Tibial nerve (tissue), 4 donors: ENCODE measurements at regions not wholly inside any gene's neighbourhood (a gene's known extent, or its start where the extent isn't known, plus 50 kb on each side); places are given as distances from the start of the nearest gene placed in this dataset.

Source experiments
- DNase-seq, 2 donors: peaks; one replicate each; pipeline ENCODE4 v3.0.0-alpha.2; 2019; ENCODE audit warnings: low spot score in 2 of 2
- H3K27ac ChIP-seq, 4 donors: fragments of 200-600 bp; sonication (generic) in 3 of 4; one replicate each; pipeline ENCODE4 v1.5.1; 2017 to 2019; ENCODE audit warnings: mild to moderate bottlenecking in 1 of 4
- H3K27me3 ChIP-seq, 2 donors: fragments of 200-600 bp; sonication (generic) in 1 of 2; one replicate each; pipeline versions ENCODE4 v1.5.1 to v1.6.0; 2017 to 2019
- H3K36me3 ChIP-seq, 3 donors: fragments of 200-600 bp; sonication (generic); one replicate each; pipeline ENCODE4 v1.5.1; 2018 to 2019
- H3K4me1 ChIP-seq, 4 donors: fragments of 200-600 bp; sonication (generic) in 3 of 4; one replicate each; pipeline ENCODE4 v1.5.1; 2017 to 2019
- H3K4me3 ChIP-seq, 4 donors: fragments of 200-600 bp; sonication (generic) in 3 of 4; one replicate each; pipeline ENCODE4 v1.5.1; 2017 to 2019; ENCODE audit warnings: mild to moderate bottlenecking in 1 of 4, moderate library complexity in 1 of 4
- H3K9me3 ChIP-seq, 4 donors: fragments of 200-600 bp; sonication (generic) in 3 of 4; one replicate each; pipeline ENCODE4 v1.5.1; 2017 to 2019
- CTCF ChIP-seq, 5 experiments: fragments of 200-600 bp in 3 of 5; fragments of 450-650 bp in 2 of 5; sonication (generic) in 3 of 5; IDR thresholded peaks; one replicate each; pipeline ENCODE4 v1.5.1; 2016 to 2019; ENCODE audit warnings: antibody characterized with exemption in 5 of 5, mild to moderate bottlenecking in 3 of 5, moderate library complexity in 2 of 5
- EP300 ChIP-seq, 2 donors: sonication (generic); formaldehyde crosslinking; IDR thresholded peaks; one replicate each; pipeline ENCODE4 v1.6.1; 2017; ENCODE audit warnings: antibody characterized with exemption in 2 of 2, mild to moderate bottlenecking in 1 of 2
- POLR2A ChIP-seq, 2 donors: fragments of 450-650 bp; IDR thresholded peaks; one replicate each; pipeline ENCODE4 v1.6.1; 2017; ENCODE audit warnings: antibody characterized with exemption in 2 of 2, mild to moderate bottlenecking in 2 of 2, moderate library complexity in 2 of 2
- WGBS, 2 donors: methylation state at CpG; one replicate each; pipeline ENCODE4 v1.1.5; 2018; 5-methylcytosine and 5-hydroxymethylcytosine counted together

DNA sequence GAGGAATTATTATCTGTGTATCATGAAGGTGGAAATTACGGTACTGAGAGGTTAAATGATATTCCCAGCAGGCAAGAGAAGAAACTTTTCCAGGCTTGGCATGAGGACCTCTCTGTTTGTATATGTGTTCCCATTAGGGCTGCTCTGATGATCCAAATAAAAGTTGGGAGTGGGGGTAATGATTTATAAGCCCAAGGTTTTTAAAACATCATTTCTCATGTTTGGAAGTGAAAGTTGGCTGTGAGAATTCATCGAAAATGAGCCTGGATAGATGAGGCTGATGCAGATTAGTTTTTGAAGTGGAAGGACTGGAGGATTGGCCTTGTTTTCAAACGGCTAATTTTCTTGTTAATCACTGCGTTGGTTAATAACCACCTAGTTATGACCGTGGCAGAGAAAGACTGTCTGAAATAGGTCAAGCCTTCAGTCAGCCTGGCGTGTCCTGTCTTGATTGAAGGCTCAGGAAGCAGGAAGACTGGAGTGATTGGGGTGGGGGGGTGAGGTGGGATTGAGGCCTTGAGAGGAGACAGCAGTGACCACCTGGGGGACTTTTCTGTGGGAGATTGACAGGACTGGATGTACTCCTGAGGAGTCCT lies 391.0 kb upstream of the WWC1 start:
- H3K4me1 ChIP-seq, result no peaks in the 10 kb centered on the region

GRCh38 chr5:167902298-167902697 lies 389.1 kb upstream of the WWC1 start:
- H3K27ac ChIP-seq, result no peak overlapping the region
- H3K27me3 ChIP-seq, result no peaks in the 10 kb centered on the region
- 64 to 66% methylated on average over 9 of the region's 9 CpGs for WGBS, 2 donors
- H3K4me3 ChIP-seq, result no peak overlapping the region
- H3K9me3 ChIP-seq, result no peaks in the 10 kb centered on the region
- no peak for TF ChIP-seq EP300 (IDR thresholded peaks at IDR 0.05)
- no peak for TF ChIP-seq CTCF (IDR thresholded peaks at IDR 0.05)
- no peak for TF ChIP-seq POLR2A (IDR thresholded peaks at IDR 0.05)
- no peaks in the 10 kb centered on the region for H3K4me1 ChIP-seq
- no peak for DNase-seq
- H3K36me3 ChIP-seq, result no peaks in the 10 kb centered on the region

More for the DNA sequence above, 391.0 kb upstream of the WWC1 start:
- H3K4me3 ChIP-seq, result no peak overlapping the region
- no peak for DNase-seq
- TF ChIP-seq EP300 (IDR thresholded peaks at IDR 0.05) (no peak), CTCF (IDR thresholded peaks at IDR 0.05) (no peak), POLR2A (IDR thresholded peaks at IDR 0.05) (no peak)
- no peaks in the 10 kb centered on the region for H3K36me3 ChIP-seq
- WGBS, 2 donors, result 49 to 54% methylated on average over 6 of the region's 6 CpGs
- H3K27me3 ChIP-seq, result no peaks in the 10 kb centered on the region
- peak overlapping the region in 2 of 4 donors; percentile 9 to 18 for H3K27ac ChIP-seq
- H3K9me3 ChIP-seq, result no peaks in the 10 kb centered on the region

DNA sequence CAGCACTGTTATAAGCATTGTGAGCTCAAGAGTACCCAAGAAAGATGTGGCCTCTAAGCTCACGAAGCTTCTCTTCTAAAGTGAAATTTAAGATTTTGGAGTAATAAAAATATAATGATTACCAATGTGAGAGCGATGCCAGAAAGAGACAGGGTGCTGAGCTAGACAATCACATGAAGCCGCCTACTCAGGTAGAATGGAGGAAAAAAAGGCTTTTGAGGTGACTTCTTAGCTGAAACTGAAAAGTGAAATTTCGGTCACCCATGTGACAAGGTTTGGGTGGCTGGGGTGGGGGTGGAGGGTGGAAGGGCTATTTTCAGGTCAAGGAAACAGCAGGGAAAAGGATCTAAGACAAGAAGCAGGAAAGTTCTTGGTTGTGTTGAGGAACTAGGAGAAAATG lies 388.2 kb upstream of the WWC1 start:
- Histone ChIP-seq H3K9me3 (no peaks in the 10 kb centered on the region), H3K27ac (no peak overlapping the region), H3K36me3 (no peaks in the 10 kb centered on the region), H3K4me3 (no peak overlapping the region), H3K27me3 (no peaks in the 10 kb centered on the region), H3K4me1 (no peaks in the 10 kb centered on the region)
- no peak for DNase-seq
- WGBS, 2 donors, result 89 to 91% methylated on average over 4 of the region's 4 CpGs
- TF ChIP-seq POLR2A (IDR thresholded peaks at IDR 0.05) (no peak), CTCF (IDR thresholded peaks at IDR 0.05) (no peak), EP300 (IDR thresholded peaks at IDR 0.05) (no peak)

DNA sequence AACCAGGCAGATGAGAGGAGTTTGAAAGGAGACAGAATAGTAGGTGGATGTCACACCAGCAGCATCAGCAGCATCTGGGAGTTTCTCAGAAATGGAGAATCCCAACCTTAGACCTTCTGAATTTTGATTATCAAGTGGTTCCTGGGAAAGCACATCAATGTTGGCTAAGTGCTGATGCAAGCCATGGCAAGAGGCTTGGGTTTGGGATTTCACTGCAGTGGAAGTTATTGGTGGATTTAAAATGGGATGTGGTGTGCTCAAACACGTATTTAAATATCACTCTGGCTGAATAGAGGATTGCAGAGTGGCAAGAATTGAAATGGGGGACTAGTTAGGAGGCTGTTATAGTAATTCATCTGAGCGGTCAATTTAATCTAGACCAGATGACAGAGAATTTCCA lies 387.8 kb upstream of the WWC1 start:
- TF ChIP-seq CTCF (IDR thresholded peaks at IDR 0.05), result no peak
- TF ChIP-seq POLR2A (IDR thresholded peaks at IDR 0.05), result no peak
- TF ChIP-seq EP300 (IDR thresholded peaks at IDR 0.05), result no peak
- no peaks in the 10 kb centered on the region for H3K9me3 ChIP-seq
- no peak overlapping the region for H3K4me3 ChIP-seq
- no peaks in the 10 kb centered on the region for H3K4me1 ChIP-seq
- H3K27ac ChIP-seq, result no peak overlapping the region
- no peak for DNase-seq
- H3K27me3 ChIP-seq, result no peaks in the 10 kb centered on the region
- WGBS, 2 donors, result 73 to 88% methylated on average over 2 of the region's 2 CpGs
- no peaks in the 10 kb centered on the region for H3K36me3 ChIP-seq

- DNase-seq, result no peak
- H3K4me3 ChIP-seq, result no peak overlapping the region
- no peaks in the 10 kb centered on the region for H3K9me3 ChIP-seq
- H3K27me3 ChIP-seq, result no peaks in the 10 kb centered on the region
- no peak for TF ChIP-seq EP300 (IDR thresholded peaks at IDR 0.05)
- TF ChIP-seq CTCF (IDR thresholded peaks at IDR 0.05), result no peak
- TF ChIP-seq POLR2A (IDR thresholded peaks at IDR 0.05), result no peak
- no peaks in the 10 kb centered on the region for H3K4me1 ChIP-seq
- no peak overlapping the region for H3K27ac ChIP-seq
- WGBS, 2 donors, result 58 to 68% methylated on average over 6 of the region's 6 CpGs
- H3K36me3 ChIP-seq, result no peaks in the 10 kb centered on the region
Measured at GRCh38 chr5:167905919-167906853, 385.3 kb upstream of the WWC1 start.
